AG04450 (cell line): ENCODE measurements at regions not wholly inside any gene's neighbourhood (a gene's known extent, or its start where the extent isn't known, plus 50 kb on each side); places are given as distances from the start of the nearest gene placed in this dataset.

ENCODE experiments used
- CTCF ChIA-PET: fragments of 300-600, 350-600 bp; formaldehyde crosslinking; extraction: SDS; loops from one replicate; lab custom pipeline; 2022; ENCODE audit warnings: antibody characterized with exemption, inconsistent platforms; lab: Charles Lee
- POLR2A ChIA-PET: fragments of 350-600 bp; formaldehyde crosslinking; extraction: SDS; loops from one replicate; lab custom pipeline; 2021; ENCODE audit warnings: antibody characterized with exemption, inconsistent platforms; lab: Yijun Ruan, JAX
- DNase-seq: peaks from one replicate; pipeline ENCODE4 v3.0.0-alpha.2; 2011; ENCODE audit warnings: low read depth, low spot score
- H3K27ac ChIP-seq: one replicate; pipeline ENCODE4 v1.5.1; 2012; ENCODE audit warnings: low read depth, low read length, control low read depth
- H3K27me3 ChIP-seq: one replicate; pipeline ENCODE4 v1.6.0; 2012; ENCODE audit warnings: low read length; ENCODE audit not compliant: control insufficient read depth, insufficient read depth
- H3K4me3 ChIP-seq: 2 replicates; pipeline ENCODE4 v1.5.1; 2011; ENCODE audit warnings: mild to moderate bottlenecking, low read depth, low read length, control low read depth
- H3K9me3 ChIP-seq: 2 replicates; pipeline ENCODE4 v1.5.1; 2012; ENCODE audit warnings: low read length; ENCODE audit not compliant: control insufficient read depth, insufficient read depth
- CTCF ChIP-seq: IDR thresholded peaks from 2 replicates; pipeline ENCODE4 v1.5.1; 2011; ENCODE audit warnings: low read depth, low read length, control low read depth, inconsistent platforms

DNA sequence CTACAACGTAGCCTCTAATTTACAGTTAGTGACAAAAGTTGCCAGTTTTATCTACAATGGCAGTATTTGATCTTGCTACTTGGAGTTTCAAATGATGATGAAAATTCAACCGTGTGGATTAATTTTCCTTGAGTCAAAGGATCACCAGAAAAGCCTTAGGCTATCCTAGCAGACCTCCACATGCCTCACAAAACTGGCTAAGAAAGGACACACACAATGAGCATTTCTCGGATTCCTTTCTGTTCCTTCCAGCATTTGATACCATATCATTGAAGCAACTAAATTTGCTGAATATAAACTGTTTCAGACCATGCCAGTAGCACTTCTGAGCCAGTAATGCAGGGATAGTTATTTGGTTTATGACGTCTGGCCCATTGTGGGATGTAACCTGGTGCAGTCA, 587.4 kb upstream of the MDFIC2 start:
- POLR2A ChIA-PET: no interaction called here
- Histone ChIP-seq H3K9me3 (peaks cover 5% of the 10 kb centered on the region; the same call in 1 of the 2 replicates), H3K27ac (no peak overlapping the region), H3K27me3 (no peaks in the 10 kb centered on the region), H3K4me3 (no peak overlapping the region)
- no peak for TF ChIP-seq CTCF
- no peak for DNase-seq
- CTCF ChIA-PET: no interaction called here

DNA sequence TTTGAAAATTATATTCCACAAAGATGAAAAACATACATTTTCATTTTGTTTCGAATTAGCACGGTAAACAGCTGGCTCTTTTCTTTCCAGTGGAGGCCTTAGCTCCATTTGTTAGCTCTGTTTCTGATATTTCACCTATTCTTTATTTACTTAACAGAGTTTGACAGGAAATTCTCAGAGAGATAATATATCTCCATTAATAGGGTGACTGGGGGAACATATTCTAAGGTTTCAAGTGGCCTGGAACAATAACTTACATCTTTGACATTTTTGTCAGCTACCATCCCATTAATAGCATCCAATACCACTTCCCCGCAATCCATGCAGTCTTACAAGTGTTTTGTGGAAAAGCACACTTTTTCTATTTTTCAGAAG, 577.6 kb upstream of the MDFIC2 start:
- Histone ChIP-seq H3K27me3 (no peaks in the 10 kb centered on the region), H3K4me3 (no peak overlapping the region), H3K27ac (no peak overlapping the region), H3K9me3 (no peaks in the 10 kb centered on the region)
- POLR2A ChIA-PET: no interaction called here
- CTCF ChIA-PET: no interaction called here
- no peak for DNase-seq
- TF ChIP-seq CTCF: no peak

DNA sequence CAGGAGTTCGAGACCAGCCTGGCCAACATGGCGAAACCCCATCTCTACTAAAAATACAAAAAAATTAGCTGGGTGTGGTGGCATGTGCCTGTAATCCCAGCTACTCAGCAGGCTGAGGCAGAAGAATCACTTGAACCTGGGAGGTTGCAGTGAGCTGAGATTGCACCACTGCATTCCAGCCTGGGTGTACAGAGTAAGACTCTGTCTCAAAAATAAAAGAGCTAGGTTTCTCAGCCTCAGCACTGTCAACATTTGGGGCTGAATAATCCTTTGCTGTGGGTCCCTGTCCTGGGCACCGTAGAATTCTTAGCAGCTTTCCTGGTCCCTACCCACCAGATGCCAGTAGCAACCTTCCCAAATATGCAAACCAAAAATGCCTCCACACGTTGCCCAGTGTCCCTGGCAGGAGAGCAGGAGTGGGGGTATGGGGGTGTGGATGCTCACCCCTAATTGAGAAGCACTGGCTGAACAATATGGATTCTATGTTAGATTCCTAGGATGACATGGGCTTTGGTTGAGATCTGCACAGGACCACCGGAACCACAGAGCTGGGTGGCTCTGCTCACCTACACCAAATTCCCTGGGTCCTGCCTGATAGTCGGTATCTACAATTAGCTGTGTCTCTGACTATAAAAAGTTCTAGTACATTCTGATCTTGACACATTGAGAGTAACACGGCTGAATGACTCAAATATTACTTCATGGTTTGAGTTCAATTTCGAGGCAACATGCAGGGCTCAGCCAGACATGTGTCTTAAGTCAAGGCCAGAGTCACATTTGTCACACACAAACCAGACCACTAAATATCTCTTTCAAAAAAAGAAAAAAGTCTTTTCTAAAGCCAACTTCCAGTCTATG, 577.0 kb upstream of the MDFIC2 start:
- no peak overlapping the region for H3K27ac ChIP-seq
- ChIA-PET CTCF (no interaction called here), POLR2A (no interaction called here)
- H3K27me3 ChIP-seq: no peaks in the 10 kb centered on the region
- DNase-seq: no peak
- H3K4me3 ChIP-seq: no peak overlapping the region
- H3K9me3 ChIP-seq: no peaks in the 10 kb centered on the region
- TF ChIP-seq CTCF: no peak

DNA sequence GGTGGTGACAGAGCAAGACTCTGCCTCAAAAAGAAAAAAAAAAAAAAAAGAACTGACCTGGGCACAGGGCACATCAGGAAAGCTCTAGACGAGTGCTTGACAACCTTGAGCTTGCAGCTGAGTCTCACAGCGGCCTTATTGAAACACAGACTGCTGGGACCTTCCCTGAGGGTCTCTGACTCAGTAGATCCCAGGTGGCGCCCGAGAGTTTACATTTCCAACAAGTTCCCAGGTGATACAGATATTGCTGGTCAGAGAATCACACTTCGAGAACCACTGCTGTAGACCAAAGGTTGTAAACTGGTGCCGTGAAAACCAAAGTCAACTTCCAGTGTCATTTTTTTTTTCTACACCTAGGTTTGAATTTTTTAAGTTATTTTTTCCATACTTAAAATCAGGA, 573.2 kb upstream of the MDFIC2 start:
- CTCF ChIA-PET: no interaction called here
- H3K4me3 ChIP-seq: no peak overlapping the region
- POLR2A ChIA-PET: no interaction called here
- H3K27me3 ChIP-seq: no peaks in the 10 kb centered on the region
- TF ChIP-seq CTCF: no peak
- no peak for DNase-seq
- H3K27ac ChIP-seq: no peak overlapping the region
- no peaks in the 10 kb centered on the region for H3K9me3 ChIP-seq

DNA sequence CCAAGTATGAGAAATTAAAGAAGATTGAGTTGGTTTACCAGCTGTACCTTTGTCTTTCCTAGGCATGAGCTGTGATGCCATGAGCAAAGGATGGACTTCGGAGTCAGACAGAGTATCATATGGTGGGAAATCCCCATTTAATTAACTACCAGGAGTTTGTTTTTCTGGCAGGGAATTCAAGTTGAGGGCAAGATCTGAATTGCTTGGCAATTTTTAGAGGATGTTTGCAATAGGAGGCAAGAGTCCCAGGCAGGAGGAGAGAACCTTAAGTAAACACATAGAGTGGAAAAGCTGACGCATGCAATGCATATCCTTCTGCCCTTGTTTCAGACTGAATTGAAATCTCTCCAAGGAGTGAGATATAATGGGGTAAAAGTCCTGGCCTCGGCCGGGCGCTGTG, 569.7 kb upstream of the MDFIC2 start:
- no peak for DNase-seq
- CTCF ChIA-PET: no interaction called here
- POLR2A ChIA-PET: no interaction called here

More for the DNA sequence above, 569.7 kb upstream of the MDFIC2 start:
- no peak for TF ChIP-seq CTCF
- H3K27ac ChIP-seq: peak overlapping the region; percentile 11
- H3K4me3 ChIP-seq: no peak overlapping the region
- no peaks in the 10 kb centered on the region for H3K9me3 ChIP-seq
- H3K27me3 ChIP-seq: no peaks in the 10 kb centered on the region
